HG02642 (cell line): ENCODE measurements at regions not wholly inside any gene's neighbourhood (a gene's known extent, or its start where the extent isn't known, plus 50 kb on each side); places are given as distances from the start of the nearest gene placed in this dataset.
"Not testable (repeated sequence)": the region's sequence is repeated elsewhere in the genome, so short reads cannot be mapped to it uniquely, and the experiment has no call there.

Experiments used
- ATAC-seq: cut with Tn5 transposase; IDR thresholded peaks from one replicate; pipeline ENCODE4 v1.9.1; 2021; ENCODE audit warnings: mild to moderate bottlenecking; ENCODE audit not compliant: unreplicated experiment, poor library complexity

DNA sequence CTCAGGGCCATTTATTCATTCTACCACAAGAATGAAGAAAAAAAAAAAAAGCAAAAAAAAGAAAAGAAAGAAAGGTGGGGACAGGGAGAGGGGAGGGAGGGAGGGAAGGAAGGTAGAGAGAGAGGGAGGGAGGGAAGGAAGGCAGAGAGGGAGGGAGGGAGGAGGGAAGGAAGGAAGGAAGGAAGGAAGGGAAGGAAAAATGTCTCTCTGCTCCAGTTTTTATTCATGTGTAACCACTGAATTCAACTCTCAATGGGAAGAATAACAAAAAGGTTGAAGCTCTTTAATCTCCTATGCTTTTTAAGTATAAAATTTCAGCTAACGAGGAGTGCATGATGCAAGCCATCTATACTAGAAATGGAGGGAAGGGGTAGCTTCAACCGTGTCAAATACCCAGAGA is 287.3 kb downstream of the MREG start:
- no peak for ATAC-seq

DNA sequence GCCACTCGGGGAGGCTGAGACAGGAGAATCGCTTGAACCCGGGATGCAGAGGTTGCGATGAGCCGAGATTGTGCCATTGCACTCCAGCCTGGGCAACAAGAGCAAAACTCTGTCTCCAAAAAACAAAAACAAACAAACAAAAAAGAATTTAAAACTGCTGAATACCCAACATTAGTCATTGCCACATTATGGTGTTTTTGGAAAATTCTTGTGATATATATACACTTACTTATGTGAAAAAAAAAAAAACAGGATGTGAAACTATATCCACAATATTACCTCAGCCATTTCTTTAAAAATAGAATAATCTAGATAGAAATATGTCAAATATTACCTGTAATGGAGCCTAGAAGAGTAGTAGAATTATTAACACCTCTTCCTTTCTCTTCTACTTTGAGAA is 288.3 kb upstream of the FN1 start:
- no peak for ATAC-seq

DNA sequence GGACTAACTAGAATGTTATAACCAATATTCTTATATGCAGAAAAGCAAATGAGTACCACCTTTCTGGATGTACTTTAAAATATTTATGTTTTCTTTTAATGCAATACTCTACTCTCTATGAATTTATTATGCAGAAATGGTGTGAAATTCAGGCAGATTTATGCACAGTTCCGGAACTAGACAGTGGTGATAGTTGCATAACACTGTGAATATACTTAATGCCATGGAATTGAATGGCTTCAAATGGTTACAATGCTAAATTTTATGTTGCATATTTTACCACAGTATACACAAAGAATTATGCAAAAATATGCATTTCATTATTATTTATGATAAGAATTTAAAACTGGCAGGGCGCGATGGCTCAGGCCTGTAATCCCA is 287.8 kb upstream of the FN1 start:
- no peak for ATAC-seq

- no peak for ATAC-seq
These were observed 287.2 kb upstream of the FN1 start for GRCh38 chr2:215722986-215723630.

- no peak for ATAC-seq
These were observed 286.3 kb upstream of the FN1 start for GRCh38 chr2:215722125-215722524.

DNA sequence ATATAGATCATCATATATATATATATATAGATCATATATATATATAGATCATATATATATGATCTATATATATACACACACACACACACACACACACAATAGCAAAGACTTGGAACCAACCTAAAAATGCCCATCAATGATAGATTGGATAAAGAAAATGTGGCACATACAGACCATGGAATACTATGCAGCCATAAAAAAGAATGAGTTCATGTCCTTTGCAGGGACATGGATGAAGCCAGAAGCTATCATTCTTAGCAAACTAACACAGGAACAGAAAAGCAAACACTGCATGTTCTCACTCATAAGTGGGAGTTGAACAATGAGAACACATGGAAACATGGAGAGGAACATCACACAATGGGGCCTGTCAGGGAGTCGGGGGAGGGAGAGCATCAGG is 285.6 kb upstream of the FN1 start:
- not testable (repeated sequence) for ATAC-seq

DNA sequence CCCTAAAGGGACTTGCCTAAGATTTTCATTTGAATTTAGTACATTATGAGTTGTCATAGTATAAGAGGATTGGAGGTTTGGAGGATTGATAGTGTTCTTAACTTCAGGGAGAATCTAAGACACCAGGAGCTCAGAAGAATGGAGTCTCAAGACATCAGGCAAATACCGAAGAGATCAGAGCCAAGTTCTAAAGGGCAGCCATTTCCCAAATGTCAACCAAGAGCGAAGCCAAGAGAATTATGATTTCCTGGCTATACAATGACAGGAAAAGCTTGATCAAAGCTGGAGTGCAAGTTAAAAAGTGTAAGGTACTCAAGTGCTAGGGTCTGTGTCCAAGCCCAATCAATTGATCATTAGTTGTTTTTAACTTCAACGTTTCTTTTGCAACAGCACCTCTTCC is 283.0 kb upstream of the FN1 start:
- ATAC-seq = no peak

- ATAC-seq = no peak
These were observed 282.6 kb upstream of the FN1 start for GRCh38 chr2:215718436-215718835.

DNA sequence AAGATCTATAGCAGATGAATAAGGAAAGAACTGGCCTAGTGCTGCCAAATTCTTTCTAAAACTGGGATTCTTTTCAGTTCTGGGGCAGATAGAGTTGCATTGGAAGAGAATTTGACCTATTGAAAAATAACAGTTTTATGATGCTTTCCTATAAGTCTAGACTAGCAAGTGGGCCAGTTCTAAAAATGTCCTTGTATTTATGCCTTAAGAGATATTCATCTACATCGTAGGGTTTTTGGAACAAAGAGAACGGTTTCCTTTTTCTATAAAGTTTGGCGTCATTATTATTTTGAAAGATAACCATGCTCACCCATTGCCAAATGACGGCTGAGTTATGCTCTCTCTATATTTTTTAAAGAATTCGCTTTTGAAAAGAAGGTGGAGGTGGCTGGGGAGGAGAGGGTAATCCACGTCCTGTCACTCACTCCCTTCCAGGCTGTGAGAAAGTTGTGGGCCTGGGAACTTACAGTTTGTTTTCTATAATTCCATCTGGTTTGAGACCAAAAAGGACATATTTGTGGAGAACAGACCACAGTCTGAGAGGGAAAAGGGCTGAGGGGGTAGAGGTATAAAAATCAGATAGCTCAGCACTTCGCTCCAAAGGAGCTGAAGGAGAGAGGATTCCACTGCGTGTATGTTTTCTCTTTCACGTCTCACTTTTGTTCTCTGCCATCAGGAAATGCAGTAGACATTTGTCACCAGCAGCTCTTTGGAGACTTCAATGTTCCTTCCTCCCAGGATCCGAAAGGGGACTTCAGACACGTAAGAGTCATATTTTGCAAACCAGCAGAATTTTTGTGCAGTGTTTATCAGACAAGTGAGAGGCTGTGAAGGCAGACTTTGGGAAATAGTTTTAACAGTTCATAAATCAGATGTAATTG is 281.9 kb upstream of the FN1 start:
- no peak for ATAC-seq

GRCh38 chr2:215716956-215717355 is 281.1 kb upstream of the FN1 start:
- no peak for ATAC-seq

DNA sequence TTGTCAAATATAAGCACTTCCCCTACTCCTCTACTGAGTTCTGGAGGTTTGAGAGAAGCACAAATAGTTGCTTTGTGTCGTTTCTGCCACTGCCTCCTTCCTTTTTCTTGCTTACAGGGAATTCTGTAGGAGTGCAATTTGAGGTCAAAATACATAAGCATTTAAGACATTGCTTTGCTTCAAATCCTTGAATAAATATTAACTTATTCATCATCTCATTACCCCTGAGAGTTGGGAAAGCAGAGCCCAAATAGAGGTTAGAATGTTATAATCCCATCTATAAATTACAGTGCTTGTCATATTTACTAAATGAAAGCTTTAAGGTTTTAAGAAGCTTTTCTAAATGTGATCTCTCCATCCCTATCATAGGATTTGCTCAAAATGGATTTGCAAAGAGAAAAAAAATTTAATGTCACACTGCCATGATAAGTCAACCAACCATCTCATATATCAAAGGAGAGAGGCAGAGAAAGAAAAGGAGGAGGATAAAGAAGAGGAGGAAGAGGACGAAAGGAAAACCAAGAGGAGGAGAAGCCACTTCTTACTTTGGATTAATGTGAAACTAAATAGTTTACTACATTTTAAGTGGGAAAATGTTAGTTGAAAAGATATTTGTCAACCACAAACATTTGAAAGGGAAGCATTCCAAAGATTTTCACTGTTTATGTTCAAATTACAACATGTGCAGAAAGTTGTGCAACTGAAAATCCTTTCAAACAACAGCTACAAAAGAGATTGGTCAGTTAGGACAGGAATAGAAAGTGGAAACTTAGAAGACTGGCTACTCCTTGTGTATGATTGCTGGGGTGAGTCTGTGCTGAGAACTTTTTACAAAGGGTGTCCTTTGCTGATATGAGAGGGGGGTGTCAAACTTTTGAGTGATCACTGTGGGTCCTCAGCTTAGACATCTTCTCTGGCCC is 277.3 kb upstream of the FN1 start:
- ATAC-seq = no peak

- no peak for ATAC-seq
These were observed 276.5 kb upstream of the FN1 start for GRCh38 chr2:215712219-215712868.

- ATAC-seq = no peak
These were observed 275.7 kb upstream of the FN1 start for GRCh38 chr2:215711471-215712034.

GRCh38 chr2:215707608-215708007 is 271.7 kb upstream of the FN1 start:
- ATAC-seq = no peak

DNA sequence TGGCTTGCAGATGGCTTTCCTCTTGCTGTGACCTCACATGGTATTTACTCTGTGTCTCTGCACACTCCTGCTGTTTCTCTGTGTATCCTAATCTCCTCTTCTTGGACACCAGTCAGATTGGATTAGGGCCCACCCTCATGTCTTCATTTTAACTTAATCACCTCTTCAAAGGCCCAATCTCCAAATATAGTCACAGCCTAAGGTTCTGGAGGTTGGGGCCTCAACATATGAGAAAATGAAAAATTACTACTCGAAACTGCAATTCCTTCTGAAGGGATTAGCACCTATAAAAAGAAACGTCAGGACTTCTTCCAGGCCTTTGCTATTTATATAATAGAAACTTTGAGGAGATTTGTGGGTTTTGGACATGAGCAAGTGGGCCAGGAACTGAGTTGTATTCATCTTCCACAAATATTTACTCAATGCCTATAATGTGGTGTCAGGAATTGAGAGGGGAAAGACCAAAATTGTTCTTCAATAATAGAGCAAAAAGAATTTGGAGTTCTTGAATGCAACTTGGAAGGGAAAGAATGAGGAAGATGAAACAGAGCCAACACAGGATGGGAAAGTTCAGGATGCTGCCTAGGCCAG is 270.0 kb upstream of the FN1 start:
- no peak for ATAC-seq

DNA sequence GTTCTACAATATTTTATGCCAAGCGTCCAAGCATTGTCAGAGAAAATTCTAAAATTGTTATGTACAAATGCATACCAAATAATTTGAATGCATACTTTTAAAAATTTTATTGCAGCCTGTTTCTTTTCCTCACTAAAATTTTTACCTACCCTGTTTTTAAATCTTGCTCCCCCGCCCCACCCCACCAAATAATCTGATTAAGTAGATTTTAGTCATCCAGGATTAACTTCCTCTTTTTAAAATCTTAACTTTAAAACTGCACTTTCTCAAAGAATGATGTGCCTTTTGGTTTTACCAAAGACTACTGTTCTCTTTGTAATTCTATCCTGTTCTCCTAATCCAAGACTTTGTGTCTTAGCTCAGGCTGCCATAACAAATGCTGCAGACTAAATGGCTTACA is 269.4 kb upstream of the FN1 start:
- ATAC-seq = no peak

- no peak for ATAC-seq
These were observed 266.4 kb upstream of the FN1 start for GRCh38 chr2:215702116-215702902.

GRCh38 chr2:215699700-215700538 is 264.1 kb upstream of the FN1 start:
- ATAC-seq = no peak
